ENCODE measurements at regions not wholly inside any gene's neighbourhood (a gene's known extent, or its start where the extent isn't known, plus 50 kb on each side); places are given as distances from the start of the nearest gene placed in this dataset.

DNA sequence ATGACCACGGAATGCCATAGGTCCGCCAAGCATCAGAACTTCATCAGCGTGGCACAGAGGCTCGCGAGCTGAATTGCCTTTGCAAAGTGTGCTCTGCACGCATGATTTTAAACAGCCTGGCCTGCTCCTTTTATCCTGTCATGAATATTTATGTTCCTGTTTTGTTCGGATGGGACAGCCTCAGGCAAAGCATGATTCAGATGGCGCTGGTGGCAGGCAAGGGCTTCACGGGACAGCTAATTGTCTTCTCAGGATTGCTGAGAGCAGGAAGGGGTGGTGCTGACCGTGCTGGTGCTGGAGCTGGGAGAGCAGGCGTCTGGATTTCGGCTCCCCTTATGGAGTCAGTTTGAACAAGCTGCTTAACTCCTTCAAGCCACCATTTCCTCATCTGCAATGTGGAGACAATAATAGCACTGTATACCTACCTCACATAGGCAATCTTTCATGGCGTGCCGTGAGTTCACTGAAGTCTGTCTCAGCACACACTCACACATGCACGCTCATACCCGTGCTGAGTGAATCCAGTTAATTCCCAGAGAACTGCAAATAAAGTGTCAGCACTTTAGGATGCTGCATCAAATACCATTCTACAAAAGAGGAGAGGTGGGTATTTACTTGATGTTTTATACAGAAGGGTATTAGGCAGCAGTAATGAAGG, 79.7 kb upstream of the APCDD1 start:
- peak; percentile 55 for DNase-seq
- Histone ChIP-seq H2BK120ac (ENCODE audit: low read depth, low read length, poor library complexity, severe bottlenecking) (no peak overlapping the region), H4K8ac (replicated peaks; ENCODE audit: insufficient read length, low read depth, low read length) (no peak overlapping the region), H3K79me2 (ENCODE audit: insufficient read depth, low read length) (no peaks in the 10 kb centered on the region), H3K79me1 (ENCODE audit: insufficient read depth, low read depth, low read length, poor library complexity, severe bottlenecking) (no peaks in the 10 kb centered on the region), H3K23me2 (ENCODE audit: insufficient read length, low read depth, low read length, poor library complexity, severe bottlenecking) (no peaks in the 10 kb centered on the region), H4K91ac (ENCODE audit: insufficient read length, low read depth, low read length) (no peak overlapping the region), H4K20me1 (ENCODE audit: control insufficient read depth, insufficient read depth, insufficient read length) (no peaks in the 10 kb centered on the region), H2BK15ac (ENCODE audit: low read depth, low read length) (no peak overlapping the region), H3K27ac (ENCODE audit: insufficient read length, low read depth, low read length) (no peak overlapping the region), H3K9me3 (ENCODE audit: control insufficient read depth, low read depth, low read length) (no peaks in the 10 kb centered on the region), H3K56ac (ENCODE audit: insufficient read length, low read depth, low read length) (no peak overlapping the region), H2BK12ac (ENCODE audit: insufficient read length, low read depth, low read length) (no peak overlapping the region), H3K18ac (ENCODE audit: insufficient read length, low read depth, low read length) (peak overlapping the region; percentile 4), H3K14ac (ENCODE audit: insufficient read depth, low read length) (no peak overlapping the region), H4K5ac (ENCODE audit: insufficient read length, low read depth, low read length) (no peak overlapping the region), H2AK5ac (ENCODE audit: insufficient read length, low read length) (no peak overlapping the region), H3K9ac (ENCODE audit: extremely low read depth, insufficient read length, low read length) (no peak overlapping the region), H3K27me3 (ENCODE audit: insufficient read depth, low read length) (no peaks in the 10 kb centered on the region), H3T11ph (ENCODE audit: low read length) (no peak overlapping the region), H2BK20ac (ENCODE audit: low read depth, low read length, poor library complexity, severe bottlenecking) (no peak overlapping the region), H2AFZ (ENCODE audit: low read length) (peak overlapping the region; percentile 12), H2BK5ac (ENCODE audit: insufficient read length, low read length) (no peak overlapping the region), H3K23ac (ENCODE audit: insufficient read length, low read depth, low read length) (no peak overlapping the region), H3K4me2 (ENCODE audit: insufficient read depth, insufficient read length, low read length) (no peak overlapping the region), H3K4ac (ENCODE audit: low read depth, low read length) (no peak overlapping the region), H3K4me1 (ENCODE audit: insufficient read depth, low read length) (peaks cover 8% of the 10 kb centered on the region)
- peaks cover 30 to 36% of the 10 kb centered on the region in 2 experiments for H3K4me1 Mint-ChIP-seq
- peaks cover 8% of the 10 kb centered on the region; the same call in 1 of the 2 replicates for H3K27me3 Mint-ChIP-seq (ENCODE audit: low read depth)
- H3K27ac Mint-ChIP-seq, result no peak overlapping the region
- H3K36me3 Mint-ChIP-seq (ENCODE audit: insufficient read depth in 1 of 3, low read depth in 3 of 3), result no peaks in the 10 kb centered on the region
- WGBS (ENCODE audit: extremely low coverage, insufficient read length, low lambda C conversion rate), result no CpG with 5 or more reads among the region's 16 CpGs
- no peaks in the 10 kb centered on the region for H3K9me3 Mint-ChIP-seq
- TF ChIP-seq, protein P1, sequence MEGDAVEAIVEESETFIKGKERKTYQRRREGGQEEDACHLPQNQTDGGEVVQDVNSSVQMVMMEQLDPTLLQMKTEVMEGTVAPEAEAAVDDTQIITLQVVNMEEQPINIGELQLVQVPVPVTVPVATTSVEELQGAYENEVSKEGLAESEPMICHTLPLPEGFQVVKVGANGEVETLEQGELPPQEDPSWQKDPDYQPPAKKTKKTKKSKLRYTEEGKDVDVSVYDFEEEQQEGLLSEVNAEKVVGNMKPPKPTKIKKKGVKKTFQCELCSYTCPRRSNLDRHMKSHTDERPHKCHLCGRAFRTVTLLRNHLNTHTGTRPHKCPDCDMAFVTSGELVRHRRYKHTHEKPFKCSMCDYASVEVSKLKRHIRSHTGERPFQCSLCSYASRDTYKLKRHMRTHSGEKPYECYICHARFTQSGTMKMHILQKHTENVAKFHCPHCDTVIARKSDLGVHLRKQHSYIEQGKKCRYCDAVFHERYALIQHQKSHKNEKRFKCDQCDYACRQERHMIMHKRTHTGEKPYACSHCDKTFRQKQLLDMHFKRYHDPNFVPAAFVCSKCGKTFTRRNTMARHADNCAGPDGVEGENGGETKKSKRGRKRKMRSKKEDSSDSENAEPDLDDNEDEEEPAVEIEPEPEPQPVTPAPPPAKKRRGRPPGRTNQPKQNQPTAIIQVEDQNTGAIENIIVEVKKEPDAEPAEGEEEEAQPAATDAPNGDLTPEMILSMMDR (conservative IDR thresholded peaks at IDR 0.05), result no peak
- no peak overlapping the region for H3K4me3 Mint-ChIP-seq

Data from H9 (cell line).